Neural progenitor cell (in vitro differentiated cells): ENCODE measurements at regions not wholly inside any gene's neighbourhood (a gene's known extent, or its start where the extent isn't known, plus 50 kb on each side); places are given as distances from the start of the nearest gene placed in this dataset.
A peak's percentile ranks its signal among the peaks of the same experiment; 100 is the strongest.
"Not testable (repeated sequence)": the region's sequence is repeated elsewhere in the genome, so short reads cannot be mapped to it uniquely, and the experiment has no call there.

Experiments used
- DNase-seq: peaks from one replicate; pipeline ENCODE4 v3.0.0-alpha.2; 2016; ENCODE audit warnings: low spot score
- H2AFZ ChIP-seq: fragments of 200-600 bp; sonication (generic); replicated peaks from 2 replicates; pipeline ENCODE4 v1.6.1; 2016; ENCODE audit warnings: antibody characterized with exemption
- H3F3A ChIP-seq: fragments of 200-600 bp; sonication (generic); 2 replicates; pipeline ENCODE4 v1.6.1; 2016; ENCODE audit warnings: antibody characterized with exemption, low read depth
- H3K27ac ChIP-seq: fragments of 200-600 bp; sonication (generic); 2 replicates; pipeline ENCODE4 v1.5.1; 2016; ENCODE audit warnings: mild to moderate bottlenecking
- H3K27me3 ChIP-seq: fragments of 200-600 bp; sonication (generic); 2 replicates; pipeline ENCODE4 v1.6.1; 2016; ENCODE audit warnings: mild to moderate bottlenecking, moderate library complexity
- H3K36me3 ChIP-seq: fragments of 200-600 bp; sonication (generic); 2 replicates; pipeline ENCODE4 v1.5.1; 2016
- H3K4me1 ChIP-seq: fragments of 200-600 bp; sonication (generic); 2 replicates; pipeline ENCODE4 v1.6.1; 2016; ENCODE audit warnings: mixed run types
- H3K4me2 ChIP-seq: fragments of 200-600 bp; sonication (generic); 2 replicates; pipeline ENCODE4 v1.6.1; 2016
- H3K4me3 ChIP-seq: fragments of 200-600 bp; sonication (generic); 2 replicates; pipeline ENCODE4 v1.5.1; 2016
- H3K79me2 ChIP-seq: fragments of 200-600 bp; sonication (generic); 2 replicates; pipeline ENCODE4 v1.6.1; 2016; ENCODE audit warnings: low read depth
- H3K9ac ChIP-seq: fragments of 200-600 bp; sonication (generic); 2 replicates; pipeline ENCODE4 v1.6.1; 2016
- H3K9me3 ChIP-seq: fragments of 200-600 bp; sonication (generic); 2 replicates; pipeline ENCODE4 v1.5.1; 2016; ENCODE audit warnings: low read depth
- H4K20me1 ChIP-seq: fragments of 200-600 bp; sonication (generic); 2 replicates; pipeline ENCODE4 v1.6.1; 2016; ENCODE audit warnings: low read depth
- H3K27ac Mint-ChIP-seq: 3 replicates; pipeline ENCODE4 v1.8.0; 2021; ENCODE audit warnings: mixed read lengths
- H3K27me3 Mint-ChIP-seq: 2 replicates; pipeline ENCODE4 v1.8.0; 2022; ENCODE audit warnings: low read depth, mild to moderate bottlenecking, inconsistent platforms, moderate library complexity, mixed read lengths; ENCODE audit not compliant: insufficient read depth
- H3K36me3 Mint-ChIP-seq: 3 replicates; pipeline ENCODE4 v1.8.0; 2021; ENCODE audit warnings: mixed read lengths
- H3K4me1 Mint-ChIP-seq: 3 replicates; pipeline ENCODE4 v1.8.0; 2021; ENCODE audit warnings: mixed read lengths
- H3K4me3 Mint-ChIP-seq: 3 replicates; pipeline ENCODE4 v1.8.0; 2021; ENCODE audit warnings: mild to moderate bottlenecking, moderate library complexity, mixed read lengths
- H3K9me3 Mint-ChIP-seq: 3 replicates; pipeline ENCODE4 v1.8.0; 2020; ENCODE audit warnings: mixed read lengths
- CTCF ChIP-seq: fragments of 200-600 bp; sonication (generic); IDR thresholded peaks from 2 replicates; pipeline ENCODE4 v1.5.1; 2017; ENCODE audit warnings: antibody characterized with exemption, mild to moderate bottlenecking
- EZH2 ChIP-seq: fragments of 200-600 bp; sonication (generic); IDR thresholded peaks from 2 replicates; pipeline ENCODE4 v1.6.1; 2017; ENCODE audit warnings: antibody characterized with exemption, mild to moderate bottlenecking, moderate library complexity
- EZH2phosphoT487 ChIP-seq: fragments of 200-600 bp; sonication (generic); IDR thresholded peaks from 2 replicates; pipeline ENCODE4 v1.6.1; 2017; ENCODE audit warnings: antibody characterized with exemption

GRCh38 chrX:39692796-39693195 lies 405.0 kb downstream of the BCOR start:
- Histone ChIP-seq H3K9me3 (peaks cover 5% of the 10 kb centered on the region), H3K36me3 (peaks cover 3% of the 10 kb centered on the region), H3K4me3 (no peak overlapping the region), H2AFZ (no peak overlapping the region), H3K79me2 (no peaks in the 10 kb centered on the region), H3K27me3 (no peaks in the 10 kb centered on the region), H3K4me1 (peaks cover 17% of the 10 kb centered on the region), H3F3A (peaks cover 26% of the 10 kb centered on the region), H3K27ac (no peak overlapping the region), H4K20me1 (no peaks in the 10 kb centered on the region), H3K4me2 (no peak overlapping the region), H3K9ac (no peak overlapping the region)
- peaks cover 19% of the 10 kb centered on the region for H3K4me1 Mint-ChIP-seq
- H3K27me3 Mint-ChIP-seq: peaks cover 6% of the 10 kb centered on the region
- H3K36me3 Mint-ChIP-seq: peaks cover 2% of the 10 kb centered on the region
- no peak overlapping the region for H3K4me3 Mint-ChIP-seq
- H3K9me3 Mint-ChIP-seq: peaks cover 26% of the 10 kb centered on the region
- no peak for TF ChIP-seq EZH2phosphoT487
- no peak for TF ChIP-seq CTCF
- TF ChIP-seq EZH2: no peak
- peak; percentile 15 for DNase-seq
- H3K27ac Mint-ChIP-seq: no peak overlapping the region

GRCh38 chrX:39693298-39693697 lies 404.5 kb downstream of the BCOR start:
- Mint-ChIP-seq H3K4me1 (peaks cover 14% of the 10 kb centered on the region), H3K27ac (no peak overlapping the region), H3K4me3 (no peak overlapping the region), H3K27me3 (peaks cover 6% of the 10 kb centered on the region), H3K36me3 (peaks cover 2% of the 10 kb centered on the region), H3K9me3 (peaks cover 26% of the 10 kb centered on the region)
- peaks cover 12% of the 10 kb centered on the region for H3K4me1 ChIP-seq
- no peaks in the 10 kb centered on the region for H3K79me2 ChIP-seq
- peaks cover 3% of the 10 kb centered on the region for H3K36me3 ChIP-seq
- no peaks in the 10 kb centered on the region for H4K20me1 ChIP-seq
- peaks cover 5% of the 10 kb centered on the region for H3K9me3 ChIP-seq
- DNase-seq: peak; percentile 50
- H2AFZ ChIP-seq: no peak overlapping the region
- H3K9ac ChIP-seq: no peak overlapping the region
- no peak overlapping the region for H3K4me3 ChIP-seq
- H3K27ac ChIP-seq: no peak overlapping the region
- H3K4me2 ChIP-seq: no peak overlapping the region
- TF ChIP-seq EZH2: no peak
- H3K27me3 ChIP-seq: no peaks in the 10 kb centered on the region
- peaks cover 21% of the 10 kb centered on the region for H3F3A ChIP-seq

GRCh38 chrX:39702636-39703035 lies 395.1 kb downstream of the BCOR start:
- H3K4me3 Mint-ChIP-seq, H3K36me3 Mint-ChIP-seq, H3K27me3 ChIP-seq, H3K4me1 Mint-ChIP-seq, H3K27ac Mint-ChIP-seq, H4K20me1 ChIP-seq, DNase-seq, H3K4me2 ChIP-seq, H3K27ac ChIP-seq, H3K9me3 ChIP-seq, H3F3A ChIP-seq, H3K4me1 ChIP-seq, H3K79me2 ChIP-seq, H3K36me3 ChIP-seq, H3K27me3 Mint-ChIP-seq, H2AFZ ChIP-seq, H3K9ac ChIP-seq, H3K4me3 ChIP-seq: not testable (repeated sequence)
- H3K9me3 Mint-ChIP-seq: peaks cover 15% of the 10 kb centered on the region

- Histone ChIP-seq H3K27ac (no peak overlapping the region), H3K36me3 (no peaks in the 10 kb centered on the region), H4K20me1 (no peaks in the 10 kb centered on the region), H3F3A (no peaks in the 10 kb centered on the region), H3K79me2 (no peaks in the 10 kb centered on the region), H3K9ac (no peak overlapping the region), H2AFZ (no peak overlapping the region), H3K27me3 (no peaks in the 10 kb centered on the region), H3K9me3 (no peaks in the 10 kb centered on the region), H3K4me3 (no peak overlapping the region), H3K4me2 (no peak overlapping the region), H3K4me1 (no peaks in the 10 kb centered on the region)
- Mint-ChIP-seq H3K4me3 (no peak overlapping the region), H3K9me3 (peaks cover 15% of the 10 kb centered on the region), H3K36me3 (no peaks in the 10 kb centered on the region), H3K27ac (no peak overlapping the region), H3K27me3 (peaks cover 2% of the 10 kb centered on the region), H3K4me1 (no peaks in the 10 kb centered on the region)
- TF ChIP-seq EZH2 (no peak), EZH2phosphoT487 (no peak), CTCF (no peak)
- DNase-seq: no peak
These were observed 394.5 kb downstream of the BCOR start for GRCh38 chrX:39703307-39703706.
